WI38 (cell line): ENCODE measurements at regions not wholly inside any gene's neighbourhood (a gene's known extent, or its start where the extent isn't known, plus 50 kb on each side); places are given as distances from the start of the nearest gene placed in this dataset.
"Not testable (repeated sequence)": the region's sequence is repeated elsewhere in the genome, so short reads cannot be mapped to it uniquely, and the experiment has no call there.

ENCODE experiments used
- H3K4me3 ChIP-seq: 2 replicates; pipeline ENCODE4 v1.5.1; 2011; ENCODE audit warnings: low read depth, mild to moderate bottlenecking, control low read depth, low read length
- TF ChIP-seq, protein P1 (sequence below): IDR thresholded peaks from 2 replicates; pipeline ENCODE4 v1.5.1; 2012; ENCODE audit warnings: low read depth, mild to moderate bottlenecking, control low read depth, low read length

DNA sequence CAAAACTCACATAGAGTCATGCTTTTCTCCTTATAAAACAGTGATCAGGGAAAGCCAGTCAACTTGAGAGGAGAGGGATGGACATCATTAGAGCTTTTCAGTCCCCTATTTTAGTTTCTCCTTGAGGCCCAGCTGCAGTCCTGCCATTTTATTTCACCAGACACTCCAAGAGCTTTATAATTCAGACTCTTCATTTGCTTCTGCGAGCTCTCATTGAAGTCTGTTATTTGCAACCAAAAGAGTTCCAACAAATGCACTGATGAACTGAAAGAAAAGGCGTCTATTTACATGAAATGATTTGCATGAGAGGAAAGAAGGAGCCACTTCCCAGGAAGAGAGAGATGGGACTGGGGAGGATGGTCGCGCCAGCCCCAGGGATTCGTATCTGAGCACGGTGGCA lies 86.8 kb downstream of the NDUFA12 start:
- TF ChIP-seq, protein P1, sequence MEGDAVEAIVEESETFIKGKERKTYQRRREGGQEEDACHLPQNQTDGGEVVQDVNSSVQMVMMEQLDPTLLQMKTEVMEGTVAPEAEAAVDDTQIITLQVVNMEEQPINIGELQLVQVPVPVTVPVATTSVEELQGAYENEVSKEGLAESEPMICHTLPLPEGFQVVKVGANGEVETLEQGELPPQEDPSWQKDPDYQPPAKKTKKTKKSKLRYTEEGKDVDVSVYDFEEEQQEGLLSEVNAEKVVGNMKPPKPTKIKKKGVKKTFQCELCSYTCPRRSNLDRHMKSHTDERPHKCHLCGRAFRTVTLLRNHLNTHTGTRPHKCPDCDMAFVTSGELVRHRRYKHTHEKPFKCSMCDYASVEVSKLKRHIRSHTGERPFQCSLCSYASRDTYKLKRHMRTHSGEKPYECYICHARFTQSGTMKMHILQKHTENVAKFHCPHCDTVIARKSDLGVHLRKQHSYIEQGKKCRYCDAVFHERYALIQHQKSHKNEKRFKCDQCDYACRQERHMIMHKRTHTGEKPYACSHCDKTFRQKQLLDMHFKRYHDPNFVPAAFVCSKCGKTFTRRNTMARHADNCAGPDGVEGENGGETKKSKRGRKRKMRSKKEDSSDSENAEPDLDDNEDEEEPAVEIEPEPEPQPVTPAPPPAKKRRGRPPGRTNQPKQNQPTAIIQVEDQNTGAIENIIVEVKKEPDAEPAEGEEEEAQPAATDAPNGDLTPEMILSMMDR, result no peak
- no peak overlapping the region for H3K4me3 ChIP-seq

DNA sequence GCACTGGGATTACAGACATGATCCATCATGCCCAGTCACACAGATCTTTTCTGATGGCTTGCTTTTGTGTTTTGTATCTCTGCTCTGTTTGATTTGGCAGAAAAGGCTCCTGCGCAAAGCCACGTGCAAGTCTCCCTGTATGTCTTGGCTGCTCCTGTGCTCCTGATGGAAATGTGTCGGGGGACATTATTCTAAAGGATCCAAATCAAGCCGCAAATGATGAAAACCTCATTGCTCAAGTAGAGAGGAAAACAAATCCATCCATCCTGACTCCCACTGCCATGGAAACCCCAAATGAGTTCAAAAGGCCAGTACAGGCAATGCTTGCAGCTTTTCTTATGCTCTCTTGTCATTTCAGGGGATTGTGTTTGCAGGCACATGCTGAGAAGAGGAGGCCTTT lies 93.8 kb downstream of the NDUFA12 start:
- no peak overlapping the region for H3K4me3 ChIP-seq
- TF ChIP-seq, protein P1, result no peak

- H3K4me3 ChIP-seq, result not testable (repeated sequence)
Observed at GRCh38 chr12:94905749-94906148, 97.7 kb downstream of the NDUFA12 start.

- no peak overlapping the region for H3K4me3 ChIP-seq
- TF ChIP-seq, protein P1, result no peak
Observed at GRCh38 chr12:94900496-94900895, 103.0 kb downstream of the NDUFA12 start.

DNA sequence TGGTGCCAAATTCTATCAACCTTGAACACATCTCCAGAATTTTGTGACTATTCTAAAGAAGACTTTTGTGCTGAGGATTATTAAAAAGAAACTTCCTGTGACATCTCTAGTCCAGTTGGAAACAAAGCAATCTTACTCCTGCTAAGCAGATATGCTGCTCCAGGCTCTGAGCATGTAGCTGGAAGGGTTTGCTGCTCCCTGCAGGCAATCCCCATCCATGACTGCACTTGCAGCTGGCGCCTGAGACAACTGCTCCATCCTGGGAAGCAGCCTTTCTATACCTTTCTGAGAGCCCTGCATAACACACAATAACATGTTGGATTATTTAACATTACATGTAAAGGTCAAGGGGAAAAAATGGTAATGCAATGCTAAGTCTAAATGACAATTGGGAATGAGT lies 105.1 kb downstream of the NDUFA12 start:
- H3K4me3 ChIP-seq, result no peak overlapping the region
- TF ChIP-seq, protein P1, result peak; percentile 19; the same call in 1 of the 2 replicates

GRCh38 chr12:94892544-94893267 lies 110.8 kb downstream of the NDUFA12 start:
- TF ChIP-seq, protein P1, result no peak
- H3K4me3 ChIP-seq, result no peak overlapping the region

- TF ChIP-seq, protein P1, result no peak
- H3K4me3 ChIP-seq, result no peak overlapping the region
Observed at GRCh38 chr12:94889445-94890210, 113.9 kb downstream of the NDUFA12 start.
